Iris pigment epithelial cell (primary cell): ENCODE measurements at regions not wholly inside any gene's neighbourhood (a gene's known extent, or its start where the extent isn't known, plus 50 kb on each side); places are given as distances from the start of the nearest gene placed in this dataset.
A peak's percentile ranks its signal among the peaks of the same experiment; 100 is the strongest.

Experiments used
- DNase-seq: peaks from one replicate; pipeline ENCODE4 v3.0.0-alpha.2; 2011; ENCODE audit warnings: low read depth

DNA sequence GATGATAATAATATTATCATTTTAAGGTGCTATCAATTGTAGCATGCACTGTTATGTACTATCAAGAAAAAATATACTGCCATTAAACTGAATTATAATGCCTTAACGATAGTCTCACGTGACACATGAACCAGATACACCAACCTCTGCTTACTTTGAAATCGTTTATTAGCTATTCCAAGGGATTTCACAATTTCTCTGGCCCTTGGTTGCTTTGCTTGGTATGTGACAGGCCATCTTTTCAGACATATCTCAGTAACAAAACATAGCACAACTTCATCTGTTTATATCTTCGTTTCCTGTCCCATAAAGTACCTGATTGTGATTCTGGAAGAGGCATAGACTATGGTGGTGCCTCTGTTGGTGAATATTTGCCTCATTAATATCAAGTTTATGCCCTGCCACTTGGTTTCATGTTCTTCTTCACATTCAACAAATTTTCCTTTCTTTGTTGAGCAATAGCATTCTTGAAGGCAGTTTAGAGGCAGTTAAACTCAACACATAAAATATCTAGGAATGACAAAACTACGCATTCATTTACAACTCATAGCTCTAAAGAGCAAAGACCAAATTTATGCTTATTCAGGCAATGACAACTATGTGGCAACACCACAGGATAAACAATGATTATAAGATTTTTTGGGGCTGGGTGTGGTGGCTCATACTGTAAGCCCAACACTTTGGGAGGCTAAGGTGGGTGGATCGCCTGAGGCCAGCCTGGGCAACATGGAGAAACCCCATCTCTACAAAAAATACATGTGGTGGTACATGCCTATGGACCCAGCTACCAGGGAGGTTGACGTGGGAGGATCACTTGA, 84.3 kb downstream of the MCFD2 start:
- peak; percentile 71 for DNase-seq

DNA sequence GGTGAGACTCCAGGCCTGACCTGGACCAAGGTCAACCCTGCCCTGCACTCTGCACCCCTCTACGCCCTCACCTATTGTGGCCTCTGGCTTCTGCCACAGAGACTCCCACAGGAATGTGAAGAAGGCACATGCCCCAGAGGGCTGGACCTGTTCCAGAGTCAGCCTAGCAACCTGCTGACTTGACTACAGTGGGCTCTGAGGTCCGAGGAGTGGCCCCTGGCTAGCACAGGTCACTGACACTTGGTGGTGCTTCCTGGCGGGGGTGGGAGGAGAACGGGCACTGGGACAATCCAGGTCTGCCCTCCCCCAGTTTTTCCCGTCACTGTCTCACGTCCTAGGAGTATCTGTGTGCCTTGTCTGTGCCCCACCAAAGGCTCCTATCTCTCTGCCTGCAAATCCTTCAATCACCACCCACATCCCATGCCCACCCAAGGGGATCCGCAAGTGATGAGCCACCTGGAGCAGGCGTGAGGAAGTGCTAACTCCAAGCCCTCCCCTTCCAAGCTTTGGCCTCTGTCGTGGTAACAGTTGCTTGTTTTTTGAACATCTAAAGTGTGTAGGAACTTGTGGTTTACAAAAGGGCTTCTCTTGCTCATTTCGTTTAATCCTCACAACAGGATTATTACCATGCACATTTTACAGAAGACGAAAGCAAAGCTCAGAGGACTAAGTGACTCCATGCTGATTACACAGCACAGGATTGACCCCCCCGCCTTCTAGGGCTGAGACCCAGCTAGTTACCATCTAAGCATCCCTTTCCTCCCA, 86.2 kb downstream of the MCFD2 start:
- no peak for DNase-seq

DNA sequence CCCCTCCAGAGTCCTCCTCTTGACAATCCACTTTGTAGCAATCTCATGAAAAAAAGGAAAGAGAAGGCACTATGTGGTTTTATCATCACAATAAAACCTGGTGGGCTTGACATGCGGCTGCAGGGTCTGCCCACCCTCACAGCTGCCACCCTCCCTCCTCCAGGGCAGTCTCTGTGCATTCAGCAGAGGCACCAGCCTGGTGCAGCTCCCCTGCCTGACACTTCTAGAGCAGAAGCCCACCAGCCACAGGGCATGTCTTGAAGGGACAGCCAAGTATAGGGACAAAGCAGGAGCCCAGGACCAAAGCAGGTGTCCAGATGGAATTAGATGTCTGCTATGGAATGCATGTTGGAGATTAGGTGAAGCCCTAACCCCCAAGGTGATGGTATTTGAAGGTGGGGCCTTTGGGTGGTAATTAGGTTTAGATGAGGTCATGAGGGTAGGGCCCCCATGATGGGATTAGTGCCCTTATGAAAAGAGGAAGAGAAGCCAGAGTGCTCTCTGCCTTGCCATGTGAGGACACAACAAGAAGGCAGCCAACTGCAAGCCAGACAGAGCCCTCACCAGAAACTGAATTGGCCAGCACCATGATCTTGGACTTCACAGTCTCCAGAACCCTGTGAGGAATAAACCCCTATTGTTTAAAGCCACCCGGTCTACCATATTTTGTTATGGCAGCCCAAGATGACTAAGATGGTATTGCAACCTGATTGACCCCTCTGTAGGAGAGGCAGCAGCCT, 86.9 kb downstream of the MCFD2 start:
- no peak for DNase-seq

DNA sequence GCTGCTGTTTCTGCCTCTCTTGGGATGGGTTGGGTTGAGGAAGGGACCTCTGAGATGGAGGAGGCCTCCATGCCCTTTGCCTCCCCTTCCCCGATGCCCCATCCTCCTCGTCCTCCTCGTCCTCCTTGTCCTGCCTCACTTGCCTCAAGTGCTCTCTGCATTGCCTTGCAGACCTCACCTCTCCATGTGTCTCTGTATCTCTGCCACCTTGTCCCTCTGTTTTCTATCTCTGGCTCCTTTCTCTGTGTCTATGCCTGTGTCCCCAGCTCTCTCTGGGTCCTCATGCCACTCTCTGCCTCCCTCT, 87.5 kb downstream of the MCFD2 start:
- DNase-seq, result no peak

DNA sequence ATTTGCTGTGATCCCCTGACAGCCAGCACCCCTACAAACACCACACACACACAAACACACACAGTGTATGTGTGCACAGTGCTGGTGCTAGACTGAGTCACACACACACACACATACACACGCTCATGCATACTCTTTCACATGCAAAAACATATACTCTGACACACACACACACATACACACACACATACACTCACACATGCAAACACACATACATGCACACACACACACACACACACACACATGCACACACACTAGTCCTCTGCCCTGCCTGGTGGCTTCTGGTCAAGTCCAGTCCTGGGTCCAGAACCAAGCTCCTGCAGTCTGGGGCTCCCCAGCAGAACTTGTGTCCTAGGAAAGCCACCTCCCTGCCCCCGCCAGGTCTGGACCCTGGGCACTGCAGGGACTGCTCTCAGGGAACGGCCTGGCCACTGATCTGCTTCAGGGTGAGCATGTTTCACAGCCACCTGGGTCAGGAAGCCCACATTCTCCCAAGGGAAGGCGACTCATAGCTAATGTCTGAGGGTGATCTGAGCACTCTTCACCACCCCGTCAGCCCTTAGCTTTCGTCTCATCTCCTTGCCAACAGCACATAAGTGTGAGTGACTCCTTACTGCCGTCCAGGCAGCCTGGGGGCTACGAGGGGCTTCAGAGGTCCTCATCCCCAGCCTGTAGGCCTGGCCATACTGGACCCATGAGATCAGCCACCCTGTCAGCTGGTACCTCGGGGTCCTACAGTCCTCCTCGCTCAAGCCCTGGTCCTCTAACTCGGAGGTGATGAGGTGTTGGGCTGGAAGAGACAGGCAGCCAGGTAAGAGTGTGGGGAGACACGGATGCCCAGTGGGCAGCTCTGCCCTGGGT, 88.1 kb downstream of the MCFD2 start:
- peak; percentile 30 for DNase-seq

DNA sequence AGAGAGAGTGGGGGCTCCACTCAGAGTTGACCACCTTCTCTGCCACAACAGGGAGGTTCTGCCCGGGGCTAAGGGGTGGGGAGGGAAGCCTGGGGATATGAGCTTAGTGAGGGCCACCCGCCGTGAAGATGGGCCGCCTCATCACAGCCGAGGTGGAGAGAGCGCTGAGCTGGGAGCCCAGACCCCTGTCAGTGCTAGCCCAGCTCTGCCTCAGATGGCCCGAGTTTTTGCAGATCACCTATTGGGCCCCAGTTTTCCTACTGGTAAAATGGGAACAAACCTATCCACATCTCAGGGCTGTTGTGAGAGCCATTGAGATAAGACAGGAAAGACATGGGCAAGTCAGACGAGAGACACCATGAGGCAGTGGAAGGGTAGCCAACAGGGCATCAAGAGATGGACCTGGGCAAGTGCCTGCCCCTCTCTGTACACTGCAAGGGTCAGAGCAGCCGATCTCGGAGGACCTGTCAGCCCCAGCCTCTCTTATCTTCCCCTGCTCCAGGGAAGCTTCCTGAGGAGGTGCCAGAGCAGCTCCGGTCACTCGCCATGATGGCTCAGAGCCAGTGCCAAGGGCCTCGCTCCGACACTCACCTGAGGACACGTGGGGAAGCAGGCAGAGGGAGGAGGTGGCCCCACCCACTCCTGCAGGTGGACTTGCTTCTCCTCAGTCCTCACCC, 88.9 kb downstream of the MCFD2 start:
- no peak for DNase-seq

DNA sequence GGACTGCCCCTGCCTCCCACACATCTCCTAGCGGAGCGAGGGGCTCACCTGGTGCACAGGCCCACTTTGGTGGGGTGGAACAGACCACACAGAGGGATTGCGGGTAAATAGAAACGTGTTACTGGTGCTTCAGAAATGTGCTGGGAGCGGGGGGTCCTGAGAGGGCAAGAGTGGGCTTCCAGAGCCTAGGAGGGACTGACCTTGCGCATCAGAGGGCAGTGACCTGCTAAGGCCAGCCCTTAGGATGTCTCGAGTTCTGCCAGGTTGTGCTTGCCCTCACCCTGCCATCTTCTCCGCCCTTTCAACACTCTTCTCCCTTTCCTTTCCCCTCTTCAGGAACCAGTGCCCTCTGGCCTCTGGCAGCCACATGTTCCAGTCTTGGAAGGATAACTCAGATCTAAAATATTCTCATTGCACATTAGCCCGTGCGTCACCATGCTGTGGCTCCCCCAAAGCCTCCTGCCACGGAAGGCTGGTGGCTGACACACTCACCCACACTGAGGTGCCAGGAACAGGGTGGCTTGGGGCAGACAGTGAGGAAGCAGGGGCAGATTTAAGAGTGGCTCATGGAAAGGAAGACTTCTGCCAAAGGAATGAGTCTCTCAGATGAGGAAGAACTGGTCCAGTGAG, 89.6 kb downstream of the MCFD2 start:
- DNase-seq, result peak; percentile 10

DNA sequence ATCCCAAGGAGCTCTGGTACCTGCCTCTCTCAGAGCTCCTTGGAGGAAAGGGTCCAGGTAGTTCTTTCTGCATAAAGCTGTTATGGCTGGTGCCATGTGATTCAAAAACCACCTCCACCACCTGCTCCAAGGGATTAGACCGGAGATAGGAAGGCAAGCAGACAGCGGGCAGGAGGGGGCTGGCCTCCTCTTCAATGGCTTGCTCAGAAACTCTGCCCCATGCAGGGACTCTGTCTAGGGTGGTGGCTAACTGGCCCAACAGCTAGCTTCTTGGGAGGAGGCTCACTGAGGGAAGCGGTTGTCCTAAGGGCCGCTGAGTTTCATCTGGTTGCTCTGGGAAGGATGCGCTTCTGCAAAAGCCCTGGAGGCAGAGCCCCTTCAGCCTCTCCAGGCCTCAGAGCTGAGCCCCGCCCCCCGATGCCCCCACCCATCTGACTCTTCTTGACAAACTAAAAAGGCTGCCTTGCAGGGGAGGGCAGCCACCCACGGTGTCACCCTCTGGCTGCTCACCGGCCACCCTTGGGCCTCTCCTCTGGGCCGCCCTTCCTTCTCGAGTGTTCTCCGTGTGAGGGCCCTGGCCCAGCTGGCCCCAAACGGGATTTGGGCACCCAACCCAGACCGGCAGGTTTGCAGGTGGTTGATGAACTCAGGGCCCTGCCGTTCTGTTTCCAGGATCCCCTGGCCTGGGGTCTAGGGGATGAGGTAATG, 90.2 kb downstream of the MCFD2 start:
- no peak for DNase-seq

DNA sequence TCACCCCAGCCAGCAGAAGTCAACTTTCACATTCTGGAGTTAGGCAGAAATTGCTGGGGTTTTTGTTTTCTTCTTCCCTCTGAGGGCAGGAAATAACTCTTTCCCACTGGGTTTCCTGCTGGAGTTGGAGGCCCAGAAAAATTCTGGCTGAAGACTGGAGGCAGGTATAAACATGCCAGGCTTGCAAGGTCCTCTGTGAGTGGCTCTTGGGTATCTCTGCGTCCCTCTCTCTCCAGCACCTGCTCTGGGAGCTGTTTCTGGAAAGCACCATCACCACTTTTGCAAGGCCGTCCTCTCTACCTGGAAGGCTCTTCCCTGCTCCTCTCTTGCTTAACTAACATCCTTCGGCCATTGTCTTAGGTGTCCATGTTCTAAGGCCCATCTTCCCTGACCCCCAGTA, 91.0 kb downstream of the MCFD2 start:
- DNase-seq, result no peak

DNA sequence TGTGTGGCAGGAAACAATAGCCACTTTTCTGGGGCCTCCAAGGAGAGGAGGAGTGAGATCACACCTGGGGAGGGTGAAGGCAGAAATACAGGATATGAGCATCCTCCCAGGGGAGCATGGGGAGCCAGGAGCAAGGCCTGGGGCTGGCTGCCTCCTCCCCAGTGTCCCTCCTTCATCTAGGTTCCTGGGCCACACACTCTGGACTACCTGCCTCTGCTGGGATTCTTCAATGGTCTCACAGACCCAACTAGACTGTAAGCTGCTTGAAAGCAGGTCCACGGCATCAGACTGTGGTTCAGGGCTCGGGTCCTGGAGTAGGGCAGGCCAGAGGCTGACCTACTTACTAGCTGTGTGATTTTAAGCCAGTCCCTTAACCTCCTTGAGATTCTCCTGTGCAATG, 94.0 kb downstream of the MCFD2 start:
- no peak for DNase-seq

DNA sequence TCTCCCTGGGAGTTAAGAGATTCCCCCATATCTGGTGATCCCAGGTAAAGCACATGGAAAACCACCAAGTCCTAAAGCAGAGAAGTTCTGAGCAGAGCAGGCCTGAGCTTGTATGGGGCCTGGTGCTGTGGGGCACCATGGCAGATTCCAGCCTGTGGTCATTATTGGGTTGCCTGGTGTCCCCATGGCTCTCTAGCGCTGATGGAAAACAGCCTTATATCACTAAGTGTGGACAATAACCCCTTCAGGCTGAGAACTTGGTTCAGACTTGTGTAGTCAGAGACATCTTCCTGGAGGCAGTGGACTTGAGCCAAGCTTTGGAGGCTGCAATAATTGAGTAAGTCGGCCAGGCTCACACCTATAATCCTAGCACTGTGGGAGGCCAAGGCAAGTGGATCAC, 96.8 kb downstream of the MCFD2 start:
- DNase-seq, result no peak

DNA sequence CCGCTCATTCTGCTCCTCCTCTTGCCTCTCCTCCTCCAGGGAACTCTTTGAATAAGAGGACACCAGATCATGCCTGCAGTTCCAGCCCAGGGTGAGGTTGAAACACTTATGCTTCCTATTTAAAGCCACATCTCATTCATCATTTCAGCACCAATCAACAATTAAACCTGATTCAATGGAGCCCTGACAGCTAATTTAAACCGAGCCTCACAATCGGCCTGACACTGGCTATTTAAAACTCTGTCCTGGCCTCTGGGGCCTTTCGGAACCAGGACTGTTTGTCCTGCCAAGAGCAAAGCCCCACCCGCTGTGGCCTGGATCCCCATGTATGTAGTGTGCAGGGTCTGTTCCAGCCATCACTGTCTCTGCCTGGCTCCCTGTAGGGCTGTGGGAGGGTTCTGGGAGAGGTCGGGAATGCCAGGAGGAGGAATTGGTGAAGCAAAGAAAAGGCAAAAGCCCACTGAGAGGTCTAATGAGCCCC, 97.4 kb downstream of the MCFD2 start:
- DNase-seq, result no peak

DNA sequence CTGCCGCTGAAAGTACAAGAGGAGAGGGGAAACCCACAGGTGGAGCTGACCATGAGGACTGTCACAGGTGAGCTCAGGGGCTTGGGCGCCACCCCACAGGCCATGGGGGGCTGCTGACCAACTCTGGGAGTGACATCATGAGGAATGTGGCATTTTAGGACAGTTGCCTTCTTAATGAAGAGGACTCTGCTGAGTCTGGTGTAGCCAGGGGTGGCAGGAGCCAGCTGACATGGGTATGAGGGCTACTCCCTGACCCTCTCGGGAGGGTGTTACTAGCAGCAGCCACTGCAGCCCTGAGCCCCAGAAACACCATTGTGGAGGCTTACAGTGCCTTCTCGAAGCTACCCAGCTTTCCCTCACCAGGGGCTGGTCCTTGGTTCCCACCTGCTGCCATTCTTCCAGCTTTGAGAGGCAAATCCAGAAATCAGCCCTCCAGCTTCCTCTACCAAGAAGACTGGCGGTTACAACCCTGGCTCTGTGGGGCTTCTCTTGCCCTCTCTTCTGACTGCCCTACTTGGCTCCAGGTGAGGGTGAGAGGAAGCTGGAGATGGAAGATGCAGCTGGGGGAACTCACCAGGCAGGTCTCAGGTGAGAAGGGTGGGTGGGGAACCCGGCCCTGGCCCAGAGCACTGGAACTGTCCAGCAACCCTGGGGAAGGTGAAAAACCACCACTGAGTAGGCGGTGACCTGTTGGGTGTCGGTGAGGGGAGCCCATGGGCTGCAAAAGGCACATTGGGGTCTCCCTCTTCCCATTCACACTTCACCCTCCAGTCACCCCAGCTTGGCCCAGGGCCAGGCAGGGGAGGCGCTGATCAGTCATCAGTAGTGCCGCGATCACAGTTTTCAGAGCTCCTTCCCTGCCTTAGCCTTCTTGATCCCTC, 98.5 kb downstream of the MCFD2 start:
- no peak for DNase-seq

DNA sequence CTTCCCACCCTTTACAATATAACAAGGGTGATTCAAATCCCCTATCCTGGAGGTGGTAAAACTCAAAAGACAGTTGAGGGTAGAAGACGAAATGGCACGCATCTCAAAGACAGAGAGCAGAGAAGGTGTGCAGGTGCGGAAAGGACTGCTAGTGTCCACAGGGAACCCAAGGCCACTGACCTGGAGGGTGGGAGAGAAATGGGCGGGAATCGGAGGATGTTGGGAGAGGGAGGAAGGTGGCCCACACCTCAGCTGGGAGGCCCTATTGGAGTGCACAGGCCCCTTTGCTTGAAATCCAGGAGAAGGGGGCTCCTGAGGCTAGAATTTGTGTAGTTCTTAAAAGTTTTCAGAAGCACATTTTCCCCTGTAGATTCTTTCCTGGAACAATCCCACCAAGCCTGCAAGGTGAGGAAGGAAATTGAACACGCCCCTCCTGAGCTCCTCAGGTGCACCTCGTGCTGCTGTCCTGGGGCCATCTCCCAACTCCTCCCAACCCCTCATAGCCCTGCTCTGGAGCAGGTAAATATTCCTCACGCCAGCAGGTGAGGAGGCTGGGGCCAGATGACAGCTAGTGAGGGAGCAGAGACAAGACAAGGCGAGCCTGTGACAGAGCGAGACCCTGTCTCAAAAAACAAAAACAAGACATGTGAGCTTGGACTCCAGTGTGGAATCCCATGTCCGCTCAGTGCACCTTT, 99.3 kb downstream of the MCFD2 start:
- no peak for DNase-seq

DNA sequence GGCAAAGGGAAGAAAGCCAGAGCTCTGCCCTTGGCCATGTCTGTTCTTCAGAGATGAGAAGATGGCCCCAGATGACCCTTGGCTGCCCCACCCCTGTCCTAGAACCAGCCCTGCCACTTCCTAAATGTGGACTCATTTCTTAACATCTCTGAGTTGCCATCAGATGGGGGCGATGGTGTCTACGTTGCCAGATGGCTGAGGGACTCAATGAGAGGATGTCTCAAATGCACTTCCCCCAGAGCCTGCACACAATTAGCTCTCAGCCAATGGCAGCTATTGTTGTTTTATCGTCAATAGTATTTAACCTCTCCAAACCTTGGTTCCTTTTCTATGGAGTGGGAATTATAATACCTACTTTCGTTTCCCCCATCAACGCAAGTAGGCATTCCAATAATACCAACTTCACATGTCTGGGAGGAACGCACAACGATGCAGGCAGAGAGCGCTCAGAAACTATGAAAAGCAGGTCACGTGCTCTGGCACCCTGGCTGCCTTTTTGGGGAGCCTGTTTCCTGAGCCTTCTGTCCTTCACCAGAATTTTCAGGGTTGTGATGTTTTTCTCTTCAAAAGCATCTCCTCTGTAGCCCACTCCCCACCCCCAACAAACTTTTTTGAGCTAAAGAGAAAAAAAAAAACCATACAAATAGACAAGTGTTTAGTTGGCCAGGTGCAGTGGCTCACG, 100.3 kb downstream of the MCFD2 start:
- no peak for DNase-seq

DNA sequence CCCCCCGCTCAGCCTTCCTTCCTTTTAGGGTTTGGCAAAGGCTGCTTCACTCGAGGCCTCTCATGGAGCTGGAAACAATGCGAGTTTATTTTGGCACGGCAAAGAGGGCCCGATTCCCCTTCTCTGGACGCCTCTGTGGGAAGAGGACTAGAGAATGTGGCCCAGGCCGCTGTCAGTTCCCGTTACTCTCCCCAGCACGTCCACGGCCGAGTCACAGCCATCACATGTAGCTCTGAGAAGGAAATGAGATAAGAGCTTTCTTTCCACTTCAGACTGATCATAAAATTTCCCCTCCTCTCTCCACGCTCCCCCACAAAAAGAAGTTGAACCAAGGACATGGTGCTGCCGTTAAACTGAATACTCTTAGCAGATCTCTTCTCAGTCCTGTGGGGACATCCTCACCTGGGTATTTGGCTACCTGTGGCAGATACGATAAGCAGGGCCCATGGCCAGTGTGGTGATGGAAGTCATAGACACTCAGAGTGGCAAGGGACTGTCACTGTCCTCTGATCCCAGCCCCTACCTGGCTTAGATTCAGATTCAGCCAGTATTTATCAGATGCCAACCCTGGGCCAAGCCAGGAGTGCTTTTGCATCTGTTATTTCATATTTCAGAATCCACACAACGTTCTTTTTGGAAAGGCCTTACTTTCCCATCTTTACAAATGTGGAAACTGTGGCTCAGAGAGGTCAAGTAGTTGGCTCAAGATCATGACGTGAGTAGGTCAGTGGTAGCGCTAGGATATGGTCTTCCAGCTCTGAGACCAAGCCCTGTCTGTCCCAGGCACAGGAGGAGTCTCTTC, 101.2 kb downstream of the MCFD2 start:
- peak; percentile 60 for DNase-seq

DNA sequence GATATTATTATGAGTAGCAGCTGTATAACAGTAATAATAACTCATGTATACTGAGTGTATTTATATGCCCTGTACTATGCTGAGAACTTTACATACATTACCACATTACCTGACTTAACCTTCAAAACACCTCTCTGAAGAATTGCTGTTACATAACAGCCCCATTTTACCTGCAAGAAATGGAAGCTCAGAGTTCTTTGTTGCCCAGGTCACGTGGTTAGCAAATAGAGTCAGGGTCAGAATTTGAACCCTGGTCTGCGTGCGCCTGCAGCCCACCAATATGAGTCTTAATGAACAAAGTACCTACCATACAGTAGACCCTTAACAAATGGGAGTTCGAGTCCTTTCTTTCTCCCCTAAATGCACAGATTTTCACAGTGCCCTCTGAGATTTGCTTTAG, 101.9 kb downstream of the MCFD2 start:
- DNase-seq, result no peak
